Natural killer cell (primary cell): ENCODE measurements at regions not wholly inside any gene's neighbourhood (a gene's known extent, or its start where the extent isn't known, plus 50 kb on each side); places are given as distances from the start of the nearest gene placed in this dataset.
"Not testable (repeated sequence)": the region's sequence is repeated elsewhere in the genome, so short reads cannot be mapped to it uniquely, and the experiment has no call there.

Experiments
- ATAC-seq, 3 donors: fragments of 150-1000 bp in 2 of 3; fragments of 200-7000 bp in 1 of 3; cut with Tn5 transposase; 1 replicate in 1 of 3; 2 replicates in 2 of 3; pipeline ENCODE4 v1.10.0; 2021; ENCODE audit warnings: mild to moderate bottlenecking in 2 of 3, moderate library complexity in 2 of 3
- DNase-seq, 2 donors: peaks; one replicate each; pipeline versions ENCODE4 v3.0.0 to v3.0.0-alpha.2; 2013 to 2021; ENCODE audit warnings: mixed read lengths in 1 of 2
- H3K27ac ChIP-seq: one replicate; pipeline ENCODE4 v1.5.1; 2013; ENCODE audit warnings: mild to moderate bottlenecking, low read length
- H3K27me3 ChIP-seq: one replicate; pipeline ENCODE4 v1.6.1; 2013; ENCODE audit warnings: low read length; ENCODE audit not compliant: control insufficient read depth, insufficient read depth
- H3K36me3 ChIP-seq: one replicate; pipeline ENCODE4 v1.6.1; 2013; ENCODE audit warnings: low read length; ENCODE audit not compliant: control insufficient read depth, insufficient read depth
- H3K4me1 ChIP-seq: one replicate; pipeline ENCODE4 v1.6.1; 2013; ENCODE audit warnings: low read length; ENCODE audit not compliant: control insufficient read depth, insufficient read depth
- H3K4me3 ChIP-seq: one replicate; pipeline ENCODE4 v1.5.1; 2013; ENCODE audit warnings: low read length
- H3K9me3 ChIP-seq: one replicate; pipeline ENCODE4 v1.6.1; 2013; ENCODE audit warnings: low read length; ENCODE audit not compliant: control insufficient read depth, insufficient read depth
- H3K27ac Mint-ChIP-seq, 2 donors: one replicate each; pipeline ENCODE4 v1.8.0; 2022; ENCODE audit warnings: mild to moderate bottlenecking in 2 of 2, mixed read lengths in 2 of 2, moderate library complexity in 1 of 2
- H3K27me3 Mint-ChIP-seq, 2 donors: one replicate each; pipeline ENCODE4 v1.8.0; 2022; ENCODE audit warnings: low read depth in 2 of 2, mixed read lengths in 2 of 2
- H3K36me3 Mint-ChIP-seq: one replicate; pipeline ENCODE4 v1.8.0; 2022; ENCODE audit warnings: mixed read lengths
- H3K4me1 Mint-ChIP-seq, 2 donors: one replicate each; pipeline ENCODE4 v1.8.0; 2022; ENCODE audit warnings: mixed read lengths in 2 of 2
- H3K4me3 Mint-ChIP-seq: one replicate; pipeline ENCODE4 v1.8.0; 2022; ENCODE audit warnings: mild to moderate bottlenecking, moderate library complexity, mixed read lengths
- H3K9me3 Mint-ChIP-seq, 2 donors: one replicate each; pipeline ENCODE4 v1.8.0; 2022; ENCODE audit warnings: mixed read lengths in 2 of 2
- WGBS: methylation state at CpG from one replicate; pipeline ENCODE4 v1.1.7; 2013; ENCODE audit warnings: missing lambda C conversion rate; ENCODE audit not compliant: insufficient coverage; 5-methylcytosine and 5-hydroxymethylcytosine counted together
- intact Hi-C: fragments of 100-400 bp; cut with micrococcal nuclease; formaldehyde crosslinking; loops from one replicate; pipeline ENCODE4 v1.14.2; 2022
- TF ChIP-seq, protein P1 (sequence below): fragments of 200-600 bp; IDR thresholded peaks from one replicate; pipeline ENCODE4 v1.8.0; 2022; ENCODE audit warnings: antibody characterized with exemption

- no peaks in the 10 kb centered on the region for H3K27me3 ChIP-seq
- 75% methylated on average over 2 of the region's 3 CpGs for WGBS
- no peaks in the 10 kb centered on the region for H3K4me1 ChIP-seq
- no peaks in the 10 kb centered on the region for H3K36me3 Mint-ChIP-seq
- H3K4me1 Mint-ChIP-seq: no peaks in the 10 kb centered on the region
- no peaks in the 10 kb centered on the region for H3K9me3 ChIP-seq
- peaks cover 15 to 39% of the 10 kb centered on the region in 2 donors for H3K27me3 Mint-ChIP-seq
- H3K4me3 Mint-ChIP-seq: no peak overlapping the region
- no peak overlapping the region for H3K27ac Mint-ChIP-seq
- TF ChIP-seq, protein P1, sequence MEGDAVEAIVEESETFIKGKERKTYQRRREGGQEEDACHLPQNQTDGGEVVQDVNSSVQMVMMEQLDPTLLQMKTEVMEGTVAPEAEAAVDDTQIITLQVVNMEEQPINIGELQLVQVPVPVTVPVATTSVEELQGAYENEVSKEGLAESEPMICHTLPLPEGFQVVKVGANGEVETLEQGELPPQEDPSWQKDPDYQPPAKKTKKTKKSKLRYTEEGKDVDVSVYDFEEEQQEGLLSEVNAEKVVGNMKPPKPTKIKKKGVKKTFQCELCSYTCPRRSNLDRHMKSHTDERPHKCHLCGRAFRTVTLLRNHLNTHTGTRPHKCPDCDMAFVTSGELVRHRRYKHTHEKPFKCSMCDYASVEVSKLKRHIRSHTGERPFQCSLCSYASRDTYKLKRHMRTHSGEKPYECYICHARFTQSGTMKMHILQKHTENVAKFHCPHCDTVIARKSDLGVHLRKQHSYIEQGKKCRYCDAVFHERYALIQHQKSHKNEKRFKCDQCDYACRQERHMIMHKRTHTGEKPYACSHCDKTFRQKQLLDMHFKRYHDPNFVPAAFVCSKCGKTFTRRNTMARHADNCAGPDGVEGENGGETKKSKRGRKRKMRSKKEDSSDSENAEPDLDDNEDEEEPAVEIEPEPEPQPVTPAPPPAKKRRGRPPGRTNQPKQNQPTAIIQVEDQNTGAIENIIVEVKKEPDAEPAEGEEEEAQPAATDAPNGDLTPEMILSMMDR: no peak
- no peak overlapping the region for H3K27ac ChIP-seq
- H3K36me3 ChIP-seq: no peaks in the 10 kb centered on the region
- H3K4me3 ChIP-seq: no peak overlapping the region
- no peaks in the 10 kb centered on the region for H3K9me3 Mint-ChIP-seq
- ATAC-seq (no peak), DNase-seq (no peak)
- intact Hi-C loops: no loop called here
Observed at GRCh38 chr11:44387825-44388224, 77.9 kb upstream of the ALX4 start.

DNA sequence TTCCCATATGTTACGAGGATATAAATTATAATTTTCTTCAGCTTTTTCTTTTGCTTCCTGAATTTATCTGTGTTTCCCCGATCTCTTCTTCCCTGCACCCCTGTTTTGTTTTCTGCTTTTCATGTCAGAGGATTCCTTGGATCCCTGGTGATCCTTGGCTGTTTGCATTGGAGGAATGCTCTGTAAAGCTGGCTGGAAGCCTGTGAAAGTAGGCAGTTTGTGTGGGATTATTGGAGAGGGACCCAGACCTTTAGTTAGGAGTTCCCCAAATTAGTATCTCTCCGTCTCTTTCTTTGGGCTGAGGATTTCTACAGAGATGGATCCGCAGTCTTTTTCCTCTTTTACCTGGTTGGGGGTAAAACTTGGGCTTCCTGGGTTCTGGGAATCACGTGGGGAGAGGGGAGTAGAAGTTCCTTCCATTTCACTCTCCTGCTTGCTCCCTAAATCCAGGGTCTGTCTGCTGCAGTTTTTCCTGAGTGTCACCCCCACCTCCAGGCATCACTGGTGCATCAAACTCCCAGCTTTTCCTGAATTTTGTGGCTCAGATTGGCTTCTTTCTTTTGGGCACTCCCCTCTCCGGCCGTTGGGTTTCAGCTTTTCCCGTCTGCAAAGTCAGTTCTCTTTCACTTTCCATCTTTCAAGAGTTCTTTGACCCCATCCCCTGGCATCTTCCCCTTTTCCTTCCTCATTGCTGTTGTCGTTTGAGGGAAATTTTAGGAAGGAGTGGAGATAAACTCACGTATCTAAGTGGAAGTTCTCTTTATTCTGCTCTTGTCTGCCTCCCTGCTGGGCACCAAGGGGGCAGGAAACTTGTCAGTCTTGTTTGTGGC lies 79.1 kb upstream of the ALX4 start:
- Histone ChIP-seq H3K4me3 (no peak overlapping the region), H3K9me3 (no peaks in the 10 kb centered on the region), H3K27me3 (no peaks in the 10 kb centered on the region), H3K4me1 (no peaks in the 10 kb centered on the region), H3K36me3 (no peaks in the 10 kb centered on the region), H3K27ac (no peak overlapping the region)
- no peaks in the 10 kb centered on the region for H3K36me3 Mint-ChIP-seq
- no peak overlapping the region for H3K27ac Mint-ChIP-seq
- H3K27me3 Mint-ChIP-seq: peaks cover 15 to 39% of the 10 kb centered on the region in 2 donors
- no peak overlapping the region for H3K4me3 Mint-ChIP-seq
- no peak for DNase-seq
- no peak for ATAC-seq
- no peaks in the 10 kb centered on the region for H3K9me3 Mint-ChIP-seq
- H3K4me1 Mint-ChIP-seq: no peaks in the 10 kb centered on the region
- WGBS: 47% methylated on average over 7 of the region's 10 CpGs
- TF ChIP-seq, protein P1: no peak
- intact Hi-C loops: no loop called here

- DNase-seq (no peak), ATAC-seq (no peak)
- Mint-ChIP-seq H3K36me3 (no peaks in the 10 kb centered on the region), H3K27me3 (peaks cover 13 to 35% of the 10 kb centered on the region in 2 donors), H3K9me3 (no peaks in the 10 kb centered on the region), H3K4me1 (no peaks in the 10 kb centered on the region), H3K4me3 (no peak overlapping the region), H3K27ac (no peak overlapping the region)
- TF ChIP-seq, protein P1: no peak
- Histone ChIP-seq H3K4me1 (no peaks in the 10 kb centered on the region), H3K4me3 (no peak overlapping the region), H3K36me3 (no peaks in the 10 kb centered on the region), H3K27me3 (no peaks in the 10 kb centered on the region), H3K27ac (no peak overlapping the region), H3K9me3 (no peaks in the 10 kb centered on the region)
- intact Hi-C loops: no loop called here
- 83% methylated on average over 3 of the region's 3 CpGs for WGBS
Observed at GRCh38 chr11:44389963-44390605, 80.1 kb upstream of the ALX4 start.

- H3K9me3 ChIP-seq, H3K4me3 ChIP-seq, H3K36me3 ChIP-seq, H3K36me3 Mint-ChIP-seq, H3K27me3 ChIP-seq, H3K4me1 Mint-ChIP-seq, H3K4me1 ChIP-seq, DNase-seq, intact Hi-C loops, H3K9me3 Mint-ChIP-seq, H3K27ac Mint-ChIP-seq, H3K4me3 Mint-ChIP-seq, ATAC-seq, H3K27ac ChIP-seq: not testable (repeated sequence)
- H3K27me3 Mint-ChIP-seq: peaks cover 13 to 30% of the 10 kb centered on the region in 2 donors
- WGBS: 40% methylated on average over 1 of the region's 3 CpGs
Observed at GRCh38 chr11:44391004-44391403, 81.1 kb upstream of the ALX4 start.

- H3K4me1 Mint-ChIP-seq, H3K36me3 Mint-ChIP-seq, H3K27ac ChIP-seq, H3K27me3 ChIP-seq, ATAC-seq, H3K4me1 ChIP-seq, H3K27ac Mint-ChIP-seq, H3K4me3 ChIP-seq, H3K4me3 Mint-ChIP-seq, H3K36me3 ChIP-seq, H3K9me3 ChIP-seq, H3K9me3 Mint-ChIP-seq, H3K27me3 Mint-ChIP-seq, intact Hi-C loops, DNase-seq: not testable (repeated sequence)
- WGBS: 81% methylated on average over 10 of the region's 10 CpGs
Observed at GRCh38 chr11:44396746-44397145, 86.8 kb upstream of the ALX4 start.
